A673 (cell line): ENCODE measurements at regions not wholly inside any gene's neighbourhood (a gene's known extent, or its start where the extent isn't known, plus 50 kb on each side); places are given as distances from the start of the nearest gene placed in this dataset.

Experiments
- CTCF ChIP-seq: fragments of 300-800, 200-600 bp; sonication (generic); conservative IDR thresholded peaks from 2 replicates; pipeline ENCODE4 v1.5.1; 2017; ENCODE audit warnings: low read depth, mild to moderate bottlenecking, antibody characterized with exemption, low read length, moderate library complexity, mixed read lengths
- EZH2 ChIP-seq: fragments of 200-600 bp; sonication (generic); IDR thresholded peaks from 2 replicates; pipeline ENCODE4 v1.6.1; 2017; ENCODE audit warnings: borderline replicate concordance, low read depth, mild to moderate bottlenecking, mixed read lengths, antibody characterized with exemption, low read length; ENCODE audit not compliant: poor library complexity, severe bottlenecking

DNA sequence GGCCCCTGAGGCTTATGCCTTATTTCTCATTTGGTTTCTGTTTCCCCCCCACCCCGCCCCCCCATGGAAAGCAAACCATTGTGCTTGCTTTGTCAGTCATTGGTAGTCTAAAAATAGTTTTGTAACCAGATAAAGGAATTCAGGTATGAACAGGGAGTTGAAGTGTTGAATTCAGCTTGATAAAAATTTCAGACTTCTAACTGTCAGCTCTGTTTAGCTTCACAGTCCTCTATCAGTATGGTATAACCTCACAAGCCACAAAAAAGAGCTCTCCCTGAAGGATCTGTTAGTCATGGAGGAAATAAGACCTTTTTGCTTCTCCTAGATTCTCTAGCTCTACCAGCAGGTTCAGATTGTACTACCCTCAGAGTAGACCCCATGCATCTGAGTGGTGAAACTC is 378.1 kb downstream of the TMEM38B start:
- TF ChIP-seq CTCF, result no peak
- TF ChIP-seq EZH2, result no peak
